K562 (cell line): ENCODE measurements at regions not wholly inside any gene's neighbourhood (a gene's known extent, or its start where the extent isn't known, plus 50 kb on each side); places are given as distances from the start of the nearest gene placed in this dataset.

Experiments
- ATAC-seq: fragments of 200-7000 bp; cut with Tn5 transposase; 3 replicates; pipeline ENCODE4 v1.9.1; 2020; ENCODE audit warnings: moderate library complexity
- BruUV-seq: library from RNA; stranded (reverse); fragments of 400-500 nt; replicated peaks from 2 replicates; lab custom pipeline; 2021; lab: Mats Ljungman, UMichigan
- CTCF ChIA-PET: fragments of 300-600 bp; formaldehyde crosslinking; extraction: SDS; loops from one replicate; lab custom pipeline; 2021; ENCODE audit warnings: low intra/inter-chr PET ratio; lab: Yijun Ruan, JAX
- POLR2A ChIA-PET: fragments of 300-600, 350-650 bp; sonication (Branson Sonifier 250); formaldehyde crosslinking; extraction: SDS; loops from one replicate; lab custom pipeline; 2021; ENCODE audit warnings: antibody characterized with exemption, inconsistent platforms; lab: Yijun Ruan, JAX
- DNase-seq, 4 experiments: peaks; one replicate each; pipeline versions ENCODE4 v3.0.0 to v3.0.0-alpha.2; 2011 to 2018; ENCODE audit warnings: low spot score in 3 of 4, mixed read lengths in 3 of 4; ENCODE audit errors: extremely low read depth in 1 of 4
- FAIRE-seq: peaks from 2 replicates; lab custom pipeline; 2011; peaks lifted over from hg19 to GRCh38; lab: Jason Lieb, UNC
- H2AFZ ChIP-seq: 2 replicates; pipeline ENCODE4 v1.6.0; 2011; ENCODE audit warnings: low read depth, low read length, control low read depth, inconsistent platforms
- H3K27ac ChIP-seq: fragments of 200-600 bp; 3 replicates; pipeline ENCODE4 v1.8.0; 2011; ENCODE audit warnings: low read depth, mild to moderate bottlenecking, control low read depth, inconsistent platforms, low read length, moderate library complexity, mixed read lengths; ENCODE audit errors: extremely low read depth
- H3K27me3 ChIP-seq, 2 experiments: fragments of 300-600 bp in 1 of 2; 2 replicates in 1 of 2; 3 replicates in 1 of 2; pipeline versions ENCODE4 v1.6.0 to v1.8.0; 2011; ENCODE audit warnings: inconsistent platforms in 2 of 2, low read length in 2 of 2, mild to moderate bottlenecking in 1 of 2, mixed read lengths in 1 of 2, moderate library complexity in 1 of 2; ENCODE audit not compliant: control insufficient read depth in 2 of 2, insufficient read depth in 2 of 2
- H3K36me3 ChIP-seq: fragments of 300-600 bp; 3 replicates; pipeline ENCODE4 v1.8.0; 2011; ENCODE audit warnings: mild to moderate bottlenecking, low read length, inconsistent platforms; ENCODE audit not compliant: control insufficient read depth, insufficient read depth
- H3K4me1 ChIP-seq, 2 experiments: fragments of 200-600 bp in 1 of 2; replicated peaks in 1 of 2; 2 replicates in 1 of 2; 3 replicates in 1 of 2; pipeline versions ENCODE4 v1.5.1 to v1.8.0; 2011; ENCODE audit warnings: inconsistent platforms in 2 of 2, low read length in 2 of 2, mild to moderate bottlenecking in 1 of 2, mixed read lengths in 1 of 2, moderate library complexity in 1 of 2; ENCODE audit not compliant: control insufficient read depth in 2 of 2, insufficient read depth in 2 of 2
- H3K4me2 ChIP-seq: 2 replicates; pipeline ENCODE4 v1.6.1; 2011; ENCODE audit warnings: low read length, control low read depth, inconsistent platforms, mixed read lengths; ENCODE audit not compliant: insufficient read depth
- H3K4me3 ChIP-seq: fragments of 200-600 bp; sonication (generic), shearing (Covaris generic); 2 replicates; pipeline ENCODE4 v1.5.1; 2016; ENCODE audit warnings: control low read depth, inconsistent platforms
- H3K79me2 ChIP-seq: fragments of 200-600 bp; 3 replicates; pipeline ENCODE4 v1.8.0; 2011; ENCODE audit warnings: low read length, inconsistent platforms; ENCODE audit not compliant: control insufficient read depth, insufficient read depth
- H3K9ac ChIP-seq, 2 experiments: 2 replicates each; pipeline versions ENCODE4 v1.6.0 to v1.6.1; 2011; ENCODE audit warnings: low read depth in 2 of 2, low read length in 2 of 2, control low read depth in 1 of 2, inconsistent platforms in 1 of 2, mild to moderate bottlenecking in 1 of 2, mixed read lengths in 1 of 2; ENCODE audit not compliant: insufficient read depth in 1 of 2
- H3K9me1 ChIP-seq: one replicate; pipeline ENCODE4 v1.6.0; 2011; ENCODE audit warnings: inconsistent platforms, mild to moderate bottlenecking, low read length, moderate library complexity; ENCODE audit not compliant: control insufficient read depth, insufficient read depth
- H3K9me3 ChIP-seq: replicated peaks from 2 replicates; pipeline ENCODE4 v1.5.1; 2011; ENCODE audit warnings: low read depth, low read length, inconsistent platforms; ENCODE audit not compliant: control insufficient read depth, insufficient read depth
- H4K20me1 ChIP-seq: replicated peaks from 2 replicates; pipeline ENCODE4 v1.6.1; 2011; ENCODE audit warnings: low read length, inconsistent platforms, mixed read lengths; ENCODE audit not compliant: control insufficient read depth, insufficient read depth
- CCAR2 ChIP-seq: fragments of 200-400 bp; formaldehyde crosslinking; IDR thresholded peaks from 2 replicates; pipeline ENCODE4 v1.6.1; 2017; ENCODE audit warnings: mild to moderate bottlenecking, low read depth, low read length
- HDAC8 ChIP-seq: fragments of 450-650 bp; IDR thresholded peaks from 2 replicates; pipeline ENCODE4 v1.6.1; 2016; ENCODE audit warnings: mild to moderate bottlenecking, missing genetic modification characterization, moderate library complexity, missing compliant biosample characterization
- NR2C1 ChIP-seq, 2 experiments: fragments of 450-650 bp; IDR thresholded peaks; 2 replicates each; pipeline ENCODE4 v1.6.1; 2017; ENCODE audit warnings: mild to moderate bottlenecking in 2 of 2, antibody characterized with exemption in 1 of 2, inconsistent platforms in 1 of 2, missing compliant biosample characterization in 1 of 2, missing genetic modification characterization in 1 of 2
- SIX5 ChIP-seq, 2 experiments: IDR thresholded peaks; 2 replicates each; pipeline ENCODE4 v1.6.1; 2011; ENCODE audit warnings: low read length in 2 of 2, borderline replicate concordance in 1 of 2, low read depth in 1 of 2, mild to moderate bottlenecking in 1 of 2, moderate library complexity in 1 of 2; ENCODE audit not compliant: insufficient read depth in 1 of 2
- TAF1 ChIP-seq: IDR thresholded peaks from 2 replicates; pipeline ENCODE4 v1.6.1; 2011; ENCODE audit warnings: mild to moderate bottlenecking, low read length, moderate library complexity; ENCODE audit not compliant: insufficient read depth, control insufficient read depth, severe bottlenecking; ENCODE audit errors: extremely low read depth
- TGIF2 ChIP-seq: sonication (generic); formaldehyde crosslinking; IDR thresholded peaks from 2 replicates; pipeline ENCODE4 v1.8.1; 2022; ENCODE audit warnings: mild to moderate bottlenecking, missing genetic modification reagents, moderate library complexity
- WHSC1 ChIP-seq: IDR thresholded peaks from one replicate; pipeline ENCODE4 v1.6.1; 2012; ENCODE audit warnings: low read length, control low read depth, inconsistent platforms
- ZFP1 ChIP-seq: fragments of 450-650 bp; formaldehyde crosslinking; IDR thresholded peaks from 2 replicates; pipeline ENCODE4 v1.4.0; 2020; ENCODE audit warnings: mild to moderate bottlenecking, mixed read lengths
- ZNF436 ChIP-seq: fragments of 250-450, 450-650 bp; sonication (Bioruptor Pico); formaldehyde crosslinking; IDR thresholded peaks from 2 replicates; pipeline ENCODE4 v1.7.0; 2020; ENCODE audit warnings: mild to moderate bottlenecking
- ZNF586 ChIP-seq: fragments of 450-650 bp; formaldehyde crosslinking; conservative IDR thresholded peaks from 2 replicates; pipeline ENCODE4 v1.4.0; 2020; ENCODE audit warnings: mild to moderate bottlenecking, moderate library complexity
- WGBS: fragments of 100-300 bp; shearing (Covaris generic); methylation state at CpG from one replicate; pipeline ENCODE4 v1.1.6; 2016; ENCODE audit warnings: low coverage, mixed read lengths; ENCODE audit not compliant: insufficient coverage; ENCODE audit errors: missing lambda C conversion rate; 5-methylcytosine and 5-hydroxymethylcytosine counted together
- in situ Hi-C: fragments of 300-500 bp; cut with MboI; formaldehyde crosslinking; loops from 4 replicates; pipeline ENCODE4 v1.15.0; 2018; ENCODE audit warnings: inconsistent platforms, mixed read lengths
- intact Hi-C: fragments of 100-400 bp; cut with micrococcal nuclease; formaldehyde crosslinking; loops from 2 replicates; pipeline ENCODE4 v1.14.2; 2022
- TF ChIP-seq, protein P1 (sequence below): sonication (generic); formaldehyde crosslinking; IDR thresholded peaks from 2 replicates; pipeline ENCODE4 v1.8.0; 2022; ENCODE audit warnings: mild to moderate bottlenecking, missing genetic modification reagents

DNA sequence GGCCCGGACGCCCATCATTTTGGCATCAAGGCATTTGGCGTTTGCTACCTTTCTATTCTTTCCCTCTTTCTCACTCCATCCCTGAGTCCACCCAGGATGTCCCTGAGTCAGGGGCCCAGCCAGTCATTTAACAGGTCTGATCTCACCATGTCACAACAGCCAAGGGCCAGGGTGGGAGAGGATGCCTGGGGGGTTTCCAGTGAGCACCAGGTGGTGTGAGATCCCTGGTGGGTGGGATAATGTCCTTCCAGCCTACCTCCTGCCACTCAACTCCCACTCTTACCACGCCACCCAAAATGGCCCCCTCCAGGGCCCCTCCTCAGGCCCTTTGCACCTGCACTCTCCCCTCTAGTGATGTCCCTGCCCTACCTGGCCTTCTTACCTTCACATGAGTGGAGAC lies 310.8 kb downstream of the BCL11B start:
- no peak for DNase-seq
- no peak overlapping the region for H2AFZ ChIP-seq
- no peak for TF ChIP-seq TGIF2 (CRISPR knock-in tag)
- TF ChIP-seq ZFP1 (CRISPR knock-in tag): no peak
- no peak for TF ChIP-seq TAF1
- no peak for TF ChIP-seq NR2C1 (IDR thresholded peaks at IDR 0.05)
- no peak for TF ChIP-seq NR2C1 (tag; IDR thresholded peaks at IDR 0.05)
- no peak for TF ChIP-seq CCAR2
- TF ChIP-seq ZNF586 (CRISPR knock-in tag): no peak
- TF ChIP-seq, protein P1, sequence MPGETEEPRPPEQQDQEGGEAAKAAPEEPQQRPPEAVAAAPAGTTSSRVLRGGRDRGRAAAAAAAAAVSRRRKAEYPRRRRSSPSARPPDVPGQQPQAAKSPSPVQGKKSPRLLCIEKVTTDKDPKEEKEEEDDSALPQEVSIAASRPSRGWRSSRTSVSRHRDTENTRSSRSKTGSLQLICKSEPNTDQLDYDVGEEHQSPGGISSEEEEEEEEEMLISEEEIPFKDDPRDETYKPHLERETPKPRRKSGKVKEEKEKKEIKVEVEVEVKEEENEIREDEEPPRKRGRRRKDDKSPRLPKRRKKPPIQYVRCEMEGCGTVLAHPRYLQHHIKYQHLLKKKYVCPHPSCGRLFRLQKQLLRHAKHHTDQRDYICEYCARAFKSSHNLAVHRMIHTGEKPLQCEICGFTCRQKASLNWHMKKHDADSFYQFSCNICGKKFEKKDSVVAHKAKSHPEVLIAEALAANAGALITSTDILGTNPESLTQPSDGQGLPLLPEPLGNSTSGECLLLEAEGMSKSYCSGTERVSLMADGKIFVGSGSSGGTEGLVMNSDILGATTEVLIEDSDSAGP (CRISPR knock-in tag): no peak
- no peak for TF ChIP-seq WHSC1
- TF ChIP-seq SIX5 (IDR thresholded peaks at IDR 0.05; ENCODE audit: borderline replicate concordance in 1 of 2, insufficient read depth in 1 of 2, low read depth in 1 of 2, low read length in 2 of 2): no peak
- no peak for TF ChIP-seq ZNF436
- TF ChIP-seq HDAC8 (tag): no peak
- TF ChIP-seq, all 486 proteins: peak for 0
- POLR2A ChIA-PET: no interaction called here
- no peaks in the 10 kb centered on the region for H3K79me2 ChIP-seq
- H3K4me2 ChIP-seq: no peak overlapping the region
- no peaks in the 10 kb centered on the region; the same call in 1 of the 2 replicates for H4K20me1 ChIP-seq
- ATAC-seq (no peak), FAIRE-seq (no peak)
- BruUV-seq: no TSS peak
- H3K9me3 ChIP-seq: no peaks in the 10 kb centered on the region
- H3K9ac ChIP-seq: no peak overlapping the region
- H3K4me3 ChIP-seq: no peak overlapping the region
- no peaks in the 10 kb centered on the region for H3K36me3 ChIP-seq
- H3K27ac ChIP-seq: no peak overlapping the region
- intact Hi-C loops: no loop called here
- no peaks in the 10 kb centered on the region for H3K27me3 ChIP-seq
- in situ Hi-C loops: no loop called here
- CTCF ChIA-PET: no interaction called here
- H3K9me1 ChIP-seq: no peaks in the 10 kb centered on the region
- no peaks in the 10 kb centered on the region for H3K4me1 ChIP-seq
- WGBS: 3% methylated on average over 4 of the region's 4 CpGs
